Panc1 (cell line): ENCODE measurements at regions not wholly inside any gene's neighbourhood (a gene's known extent, or its start where the extent isn't known, plus 50 kb on each side); places are given as distances from the start of the nearest gene placed in this dataset.

Experiments used
- ATAC-seq: fragments of 200-7000 bp; cut with Tn5 transposase; 2 replicates; pipeline ENCODE4 v1.9.1; 2020; ENCODE audit warnings: mild to moderate bottlenecking, moderate library complexity
- BruUV-seq: library from RNA; stranded (reverse); fragments of 400-500 nt; replicated peaks from 2 replicates; lab custom pipeline; 2021; lab: Mats Ljungman, UMichigan
- CTCF ChIA-PET: fragments of 300-600 bp; sonication (Branson Sonifier 250); formaldehyde crosslinking; loops from one replicate; lab custom pipeline; 2022; ENCODE audit warnings: antibody characterized with exemption; lab: Charles Lee
- POLR2A ChIA-PET: fragments of 300-600 bp; sonication (Branson Sonifier 250); formaldehyde crosslinking; loops from one replicate; lab custom pipeline; 2022; ENCODE audit warnings: antibody characterized with exemption; lab: Charles Lee
- DNase-seq: peaks from one replicate; pipeline ENCODE4 v3.0.0-alpha.2; 2010; ENCODE audit warnings: low read depth, low spot score
- H3K27ac ChIP-seq: 2 replicates; pipeline ENCODE4 v1.5.1; 2011; ENCODE audit warnings: mild to moderate bottlenecking, low read length, inconsistent platforms
- H3K27me3 ChIP-seq: fragments of 200-500 bp; sonication (Bioruptor generic); 2 replicates; pipeline ENCODE4 v1.6.0; 2014; ENCODE audit warnings: low read length, inconsistent platforms; ENCODE audit not compliant: control insufficient read depth, insufficient read depth
- H3K36me3 ChIP-seq: fragments of 200-500 bp; sonication (Bioruptor generic); 2 replicates; pipeline ENCODE4 v1.5.1; 2014; ENCODE audit warnings: inconsistent platforms, mild to moderate bottlenecking, low read length, moderate library complexity; ENCODE audit not compliant: control insufficient read depth, insufficient read depth
- H3K4me1 ChIP-seq: 2 replicates; pipeline ENCODE4 v1.5.1; 2011; ENCODE audit warnings: inconsistent platforms, mild to moderate bottlenecking, low read length, moderate library complexity; ENCODE audit not compliant: control insufficient read depth, insufficient read depth
- H3K4me3 ChIP-seq, 2 experiments: 2 replicates each; pipeline ENCODE4 v1.5.1; 2011 to 2012; ENCODE audit warnings: low read depth in 2 of 2, low read length in 2 of 2, mild to moderate bottlenecking in 2 of 2, inconsistent platforms in 1 of 2, moderate library complexity in 1 of 2
- H3K9me3 ChIP-seq: fragments of 200-500 bp; sonication (Bioruptor generic); 2 replicates; pipeline ENCODE4 v1.5.1; 2014; ENCODE audit warnings: low read depth, mild to moderate bottlenecking, inconsistent platforms, low read length, moderate library complexity; ENCODE audit not compliant: control insufficient read depth, insufficient read depth
- POLR2AphosphoS5 ChIP-seq: IDR thresholded peaks from 2 replicates; pipeline ENCODE4 v1.6.1; 2012; ENCODE audit warnings: mild to moderate bottlenecking, low read depth, low read length, moderate library complexity
- SIN3A ChIP-seq: IDR thresholded peaks from 2 replicates; pipeline ENCODE4 v1.6.1; 2012; ENCODE audit warnings: low read depth, mild to moderate bottlenecking, low read length, moderate library complexity, borderline replicate concordance; ENCODE audit not compliant: insufficient read depth
- TCF7L2 ChIP-seq: IDR thresholded peaks from 2 replicates; pipeline ENCODE4 v1.6.1; 2011; ENCODE audit warnings: mild to moderate bottlenecking, low read depth, low read length, inconsistent platforms
- in situ Hi-C: cut with HindIII; loops from 2 replicates; pipeline ENCODE4 v1.10.0; 2016; ENCODE audit warnings: low sequenced_read_pairs, low pct_unique_long_range_greater_than_20kb
- intact Hi-C: fragments of 100-400 bp; cut with micrococcal nuclease; formaldehyde crosslinking; loops from one replicate; pipeline ENCODE4 v1.10.0; 2022; ENCODE audit not compliant: unreplicated experiment
- TF ChIP-seq, protein P1 (sequence below), 2 experiments: IDR thresholded peaks; 2 replicates each; pipeline ENCODE4 v1.6.1; 2011 to 2012; ENCODE audit warnings: low read depth in 2 of 2, control low read depth in 1 of 2, low read length in 1 of 2, mild to moderate bottlenecking in 1 of 2, moderate library complexity in 1 of 2; ENCODE audit not compliant: insufficient read depth in 1 of 2
- TF ChIP-seq, protein P2 (sequence below): fragments of 450-650 bp; IDR thresholded peaks from 2 replicates; pipeline ENCODE4 v1.5.1; 2017; ENCODE audit warnings: mild to moderate bottlenecking

DNA sequence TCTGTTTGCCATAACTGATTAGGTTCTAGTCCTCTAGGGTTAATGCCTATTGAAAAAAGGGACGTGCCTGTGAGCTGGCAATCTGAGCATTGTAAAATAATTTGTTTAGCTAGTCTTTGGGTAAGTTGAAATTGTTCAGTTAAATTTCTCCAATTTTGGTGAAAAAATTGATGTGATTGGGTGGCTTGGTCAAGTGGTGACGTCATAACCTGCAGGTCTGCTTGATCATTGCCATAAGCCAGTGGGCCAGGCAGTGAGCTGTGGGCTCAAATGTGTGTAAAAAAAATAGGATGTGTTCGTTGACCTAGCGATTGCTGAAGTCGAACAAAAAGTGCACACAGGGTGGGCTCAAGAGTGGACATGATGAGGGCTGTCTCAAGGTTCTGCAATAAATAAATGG is 193.3 kb downstream of the ZC4H2 start:
- H3K36me3 ChIP-seq: no peaks in the 10 kb centered on the region
- DNase-seq (no peak), ATAC-seq (no peak)
- H3K27ac ChIP-seq: no peak overlapping the region
- intact Hi-C loops: no loop called here
- no peak overlapping the region for H3K4me3 ChIP-seq
- TF ChIP-seq TCF7L2 (no peak), POLR2AphosphoS5 (no peak), SIN3A (no peak)
- TF ChIP-seq, protein P1, sequence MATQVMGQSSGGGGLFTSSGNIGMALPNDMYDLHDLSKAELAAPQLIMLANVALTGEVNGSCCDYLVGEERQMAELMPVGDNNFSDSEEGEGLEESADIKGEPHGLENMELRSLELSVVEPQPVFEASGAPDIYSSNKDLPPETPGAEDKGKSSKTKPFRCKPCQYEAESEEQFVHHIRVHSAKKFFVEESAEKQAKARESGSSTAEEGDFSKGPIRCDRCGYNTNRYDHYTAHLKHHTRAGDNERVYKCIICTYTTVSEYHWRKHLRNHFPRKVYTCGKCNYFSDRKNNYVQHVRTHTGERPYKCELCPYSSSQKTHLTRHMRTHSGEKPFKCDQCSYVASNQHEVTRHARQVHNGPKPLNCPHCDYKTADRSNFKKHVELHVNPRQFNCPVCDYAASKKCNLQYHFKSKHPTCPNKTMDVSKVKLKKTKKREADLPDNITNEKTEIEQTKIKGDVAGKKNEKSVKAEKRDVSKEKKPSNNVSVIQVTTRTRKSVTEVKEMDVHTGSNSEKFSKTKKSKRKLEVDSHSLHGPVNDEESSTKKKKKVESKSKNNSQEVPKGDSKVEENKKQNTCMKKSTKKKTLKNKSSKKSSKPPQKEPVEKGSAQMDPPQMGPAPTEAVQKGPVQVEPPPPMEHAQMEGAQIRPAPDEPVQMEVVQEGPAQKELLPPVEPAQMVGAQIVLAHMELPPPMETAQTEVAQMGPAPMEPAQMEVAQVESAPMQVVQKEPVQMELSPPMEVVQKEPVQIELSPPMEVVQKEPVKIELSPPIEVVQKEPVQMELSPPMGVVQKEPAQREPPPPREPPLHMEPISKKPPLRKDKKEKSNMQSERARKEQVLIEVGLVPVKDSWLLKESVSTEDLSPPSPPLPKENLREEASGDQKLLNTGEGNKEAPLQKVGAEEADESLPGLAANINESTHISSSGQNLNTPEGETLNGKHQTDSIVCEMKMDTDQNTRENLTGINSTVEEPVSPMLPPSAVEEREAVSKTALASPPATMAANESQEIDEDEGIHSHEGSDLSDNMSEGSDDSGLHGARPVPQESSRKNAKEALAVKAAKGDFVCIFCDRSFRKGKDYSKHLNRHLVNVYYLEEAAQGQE (IDR thresholded peaks at IDR 0.05; ENCODE audit: insufficient read depth in 1 of 2, low read depth in 2 of 2, low read length in 1 of 2): no peak
- TF ChIP-seq, protein P2, sequence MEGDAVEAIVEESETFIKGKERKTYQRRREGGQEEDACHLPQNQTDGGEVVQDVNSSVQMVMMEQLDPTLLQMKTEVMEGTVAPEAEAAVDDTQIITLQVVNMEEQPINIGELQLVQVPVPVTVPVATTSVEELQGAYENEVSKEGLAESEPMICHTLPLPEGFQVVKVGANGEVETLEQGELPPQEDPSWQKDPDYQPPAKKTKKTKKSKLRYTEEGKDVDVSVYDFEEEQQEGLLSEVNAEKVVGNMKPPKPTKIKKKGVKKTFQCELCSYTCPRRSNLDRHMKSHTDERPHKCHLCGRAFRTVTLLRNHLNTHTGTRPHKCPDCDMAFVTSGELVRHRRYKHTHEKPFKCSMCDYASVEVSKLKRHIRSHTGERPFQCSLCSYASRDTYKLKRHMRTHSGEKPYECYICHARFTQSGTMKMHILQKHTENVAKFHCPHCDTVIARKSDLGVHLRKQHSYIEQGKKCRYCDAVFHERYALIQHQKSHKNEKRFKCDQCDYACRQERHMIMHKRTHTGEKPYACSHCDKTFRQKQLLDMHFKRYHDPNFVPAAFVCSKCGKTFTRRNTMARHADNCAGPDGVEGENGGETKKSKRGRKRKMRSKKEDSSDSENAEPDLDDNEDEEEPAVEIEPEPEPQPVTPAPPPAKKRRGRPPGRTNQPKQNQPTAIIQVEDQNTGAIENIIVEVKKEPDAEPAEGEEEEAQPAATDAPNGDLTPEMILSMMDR: no peak
- BruUV-seq: no TSS peak
- in situ Hi-C loops: no loop called here
- no peaks in the 10 kb centered on the region for H3K9me3 ChIP-seq
- no peaks in the 10 kb centered on the region for H3K4me1 ChIP-seq
- H3K27me3 ChIP-seq: no peaks in the 10 kb centered on the region
- POLR2A ChIA-PET: no interaction called here
- CTCF ChIA-PET: no interaction called here

DNA sequence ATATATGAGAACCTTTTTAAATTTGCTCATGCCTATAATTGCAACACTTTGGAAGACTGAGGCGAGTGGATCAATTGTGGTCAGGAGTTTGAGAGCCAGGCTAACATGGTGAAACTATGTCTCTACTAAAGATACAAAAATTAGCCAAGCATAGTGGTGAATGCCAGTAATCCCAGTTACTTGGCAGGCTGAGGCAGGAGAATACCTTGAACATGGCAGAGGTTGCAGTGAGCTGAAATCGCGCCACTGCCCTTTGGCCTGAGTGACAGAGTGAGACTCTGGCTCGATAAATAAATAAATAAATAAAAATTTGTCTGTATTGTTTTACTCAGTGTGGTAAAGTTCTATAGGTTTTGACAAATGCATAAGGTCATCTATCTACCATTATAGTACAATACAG is 218.2 kb downstream of the ZC4H2 start:
- Histone ChIP-seq H3K27ac (no peak overlapping the region), H3K4me3 (no peak overlapping the region), H3K4me1 (no peaks in the 10 kb centered on the region), H3K9me3 (no peaks in the 10 kb centered on the region), H3K36me3 (no peaks in the 10 kb centered on the region), H3K27me3 (no peaks in the 10 kb centered on the region)
- no TSS peak for BruUV-seq
- in situ Hi-C loops: no loop called here
- intact Hi-C loops: no loop called here
- no peak for ATAC-seq
- POLR2A ChIA-PET: no interaction called here
- no peak for TF ChIP-seq TCF7L2
- TF ChIP-seq SIN3A: no peak
- TF ChIP-seq, protein P1 (IDR thresholded peaks at IDR 0.05; ENCODE audit: insufficient read depth in 1 of 2, low read depth in 2 of 2, low read length in 1 of 2): no peak
- TF ChIP-seq, protein P2: no peak
- no peak for TF ChIP-seq POLR2AphosphoS5
- DNase-seq: no peak
- CTCF ChIA-PET: no interaction called here
